ENCODE measurements at regions not wholly inside any gene's neighbourhood (a gene's known extent, or its start where the extent isn't known, plus 50 kb on each side); places are given as distances from the start of the nearest gene placed in this dataset.
"Not testable (repeated sequence)": the region's sequence is repeated elsewhere in the genome, so short reads cannot be mapped to it uniquely, and the experiment has no call there.

GRCh38 chr4:116628598-116628997, 456.8 kb downstream of the TRAM1L1 start:
- no peak overlapping the region for H3K4me3 ChIP-seq (replicated peaks in 1 of 3; ENCODE audit: low read depth in 2 of 3, low read length in 3 of 3)
- no peak overlapping the region for H3K4me2 ChIP-seq (replicated peaks; ENCODE audit: extremely low read depth, low read length, poor library complexity, severe bottlenecking)

DNA sequence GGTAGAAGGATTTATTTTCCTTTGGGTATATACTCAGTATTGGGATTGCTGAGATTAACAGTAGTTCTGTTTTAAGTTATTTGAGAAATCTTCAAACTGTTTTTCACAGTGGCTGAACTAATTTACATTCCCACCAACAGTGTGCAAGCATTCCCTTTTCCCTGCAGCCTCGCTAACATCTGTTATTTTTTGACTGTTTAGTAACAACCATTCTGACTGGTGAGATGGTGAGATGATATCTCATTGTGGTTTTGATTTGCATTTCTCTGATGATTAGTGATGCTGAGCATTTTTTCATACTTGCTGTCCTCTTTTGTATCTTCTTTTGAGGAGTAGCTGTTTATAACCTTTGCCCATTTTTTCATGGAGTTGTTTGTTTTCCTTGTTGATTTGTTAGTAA, 457.8 kb downstream of the TRAM1L1 start:
- Mint-ChIP-seq H3K36me3 (no peaks in the 10 kb centered on the region), H3K9me3 (peaks cover 0 to 3% (median 0%) of the 10 kb centered on the region in 7 donors), H3K4me1 (no peaks in the 10 kb centered on the region), H3K27ac (no peak overlapping the region), H3K4me3 (no peak overlapping the region), H3K27me3 (ENCODE audit: low read depth in 3 of 3) (no peaks in the 10 kb centered on the region)
- no peak for DNase-seq
- Histone ChIP-seq H4K20me1 (ENCODE audit: insufficient read depth, low read length) (no peaks in the 10 kb centered on the region), H3K4me1 (ENCODE audit: control insufficient read depth in 1 of 2, insufficient read depth in 2 of 2, low read length in 2 of 2) (no peaks in the 10 kb centered on the region), H2AFZ (ENCODE audit: insufficient read depth, low read depth, low read length, poor library complexity, severe bottlenecking) (no peak overlapping the region), H3K27me3 (ENCODE audit: control insufficient read depth in 2 of 2, insufficient read depth in 2 of 2, low read length in 2 of 2) (no peaks in the 10 kb centered on the region), H3K27ac (ENCODE audit: low read depth in 1 of 2, low read length in 2 of 2) (no peak overlapping the region), H3K9ac (ENCODE audit: insufficient read depth, low read length, poor library complexity, severe bottlenecking) (no peak overlapping the region), H3K36me3 (replicated peaks in 1 of 2; ENCODE audit: control insufficient read depth in 1 of 2, insufficient read depth in 2 of 2, low read length in 2 of 2) (no peaks in the 10 kb centered on the region), H3K4me2 (replicated peaks; ENCODE audit: extremely low read depth, low read length, poor library complexity, severe bottlenecking) (no peak overlapping the region), H3K4me3 (replicated peaks in 1 of 3; ENCODE audit: low read depth in 2 of 3, low read length in 3 of 3) (no peak overlapping the region), H3K9me3 (replicated peaks in 1 of 2; ENCODE audit: control insufficient read depth in 1 of 2, insufficient read depth in 1 of 2, low read length in 2 of 2) (no peaks in the 10 kb centered on the region), H3K79me2 (ENCODE audit: insufficient read depth, low read length) (no peaks in the 10 kb centered on the region)
- no CpG with 5 or more reads among the region's 1 CpG for WGBS (ENCODE audit: insufficient coverage)
- no peak for TF ChIP-seq CTCF (IDR thresholded peaks at IDR 0.05)
- intact Hi-C loops (cut with micrococcal nuclease), result no loop called here

More at GRCh38 chr4:116628598-116628997, 456.8 kb downstream of the TRAM1L1 start:
- H3K9me3 ChIP-seq (replicated peaks in 1 of 2; ENCODE audit: control insufficient read depth in 1 of 2, insufficient read depth in 1 of 2, low read length in 2 of 2), result no peaks in the 10 kb centered on the region
- no peaks in the 10 kb centered on the region for H3K79me2 ChIP-seq (ENCODE audit: insufficient read depth, low read length)
- TF ChIP-seq CTCF (IDR thresholded peaks at IDR 0.05), result no peak
- intact Hi-C loops (cut with micrococcal nuclease), result no loop called here
- Mint-ChIP-seq H3K9me3 (peaks cover 0 to 2% (median 0%) of the 10 kb centered on the region in 7 donors), H3K27me3 (ENCODE audit: low read depth in 3 of 3) (peaks cover 0 to 2% (median 0%) of the 10 kb centered on the region in 3 donors), H3K4me3 (no peak overlapping the region), H3K36me3 (no peaks in the 10 kb centered on the region), H3K27ac (no peak overlapping the region), H3K4me1 (no peaks in the 10 kb centered on the region)
- no peaks in the 10 kb centered on the region for H4K20me1 ChIP-seq (ENCODE audit: insufficient read depth, low read length)
- H3K36me3 ChIP-seq (replicated peaks in 1 of 2; ENCODE audit: control insufficient read depth in 1 of 2, insufficient read depth in 2 of 2, low read length in 2 of 2), result no peaks in the 10 kb centered on the region
- no peak for DNase-seq
- WGBS (ENCODE audit: insufficient coverage), result 93% methylated on average over 2 of the region's 2 CpGs
- no peak overlapping the region for H2AFZ ChIP-seq (ENCODE audit: insufficient read depth, low read depth, low read length, poor library complexity, severe bottlenecking)
- no peak overlapping the region for H3K9ac ChIP-seq (ENCODE audit: insufficient read depth, low read length, poor library complexity, severe bottlenecking)
- H3K27ac ChIP-seq (ENCODE audit: low read depth in 1 of 2, low read length in 2 of 2), result no peak overlapping the region
- no peaks in the 10 kb centered on the region for H3K27me3 ChIP-seq (ENCODE audit: control insufficient read depth in 2 of 2, insufficient read depth in 2 of 2, low read length in 2 of 2)
- no peaks in the 10 kb centered on the region for H3K4me1 ChIP-seq (ENCODE audit: control insufficient read depth in 1 of 2, insufficient read depth in 2 of 2, low read length in 2 of 2)

DNA sequence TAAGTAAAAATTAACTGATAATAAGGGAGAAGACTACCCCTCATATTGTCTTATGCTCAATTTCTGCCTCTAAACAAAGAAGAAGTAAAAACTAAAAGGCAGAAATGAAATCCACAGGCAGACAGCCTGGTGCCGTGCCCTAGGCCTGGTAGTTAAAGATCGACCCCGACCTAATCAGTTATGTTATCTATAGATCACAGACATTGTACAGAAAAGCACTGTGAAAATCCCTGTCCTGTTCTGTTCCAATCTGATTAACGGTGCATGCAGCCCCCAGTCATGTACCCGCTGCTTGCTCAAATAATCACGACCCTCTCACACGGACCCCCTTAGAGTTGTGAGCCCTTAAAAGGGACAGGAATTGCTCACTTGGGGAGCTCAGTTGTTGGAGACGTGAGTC, 465.9 kb downstream of the TRAM1L1 start:
- H3K4me2 ChIP-seq (replicated peaks; ENCODE audit: extremely low read depth, low read length, poor library complexity, severe bottlenecking); H3K36me3 Mint-ChIP-seq; H3K4me3 Mint-ChIP-seq; H3K4me3 ChIP-seq (replicated peaks in 1 of 3; ENCODE audit: low read depth in 2 of 3, low read length in 3 of 3); H3K9ac ChIP-seq (ENCODE audit: insufficient read depth, low read length, poor library complexity, severe bottlenecking); H3K36me3 ChIP-seq (replicated peaks in 1 of 2; ENCODE audit: control insufficient read depth in 1 of 2, insufficient read depth in 2 of 2, low read length in 2 of 2); H3K27ac Mint-ChIP-seq; H3K27me3 ChIP-seq (ENCODE audit: control insufficient read depth in 2 of 2, insufficient read depth in 2 of 2, low read length in 2 of 2); H3K9me3 ChIP-seq (replicated peaks in 1 of 2; ENCODE audit: control insufficient read depth in 1 of 2, insufficient read depth in 1 of 2, low read length in 2 of 2); H3K79me2 ChIP-seq (ENCODE audit: insufficient read depth, low read length); H2AFZ ChIP-seq (ENCODE audit: insufficient read depth, low read depth, low read length, poor library complexity, severe bottlenecking); H3K27me3 Mint-ChIP-seq (ENCODE audit: low read depth in 3 of 3); H3K4me1 Mint-ChIP-seq; H3K4me1 ChIP-seq (ENCODE audit: control insufficient read depth in 1 of 2, insufficient read depth in 2 of 2, low read length in 2 of 2); DNase-seq; intact Hi-C loops (cut with micrococcal nuclease); H4K20me1 ChIP-seq (ENCODE audit: insufficient read depth, low read length); H3K27ac ChIP-seq (ENCODE audit: low read depth in 1 of 2, low read length in 2 of 2): not testable (repeated sequence)
- peaks cover 4 to 11% (median 5%) of the 10 kb centered on the region in 7 donors for H3K9me3 Mint-ChIP-seq
- 73% methylated on average over 5 of the region's 8 CpGs for WGBS (ENCODE audit: insufficient coverage)

All from CD14-positive monocyte (primary cell).